ENCODE measurements at regions not wholly inside any gene's neighbourhood (a gene's known extent, or its start where the extent isn't known, plus 50 kb on each side); places are given as distances from the start of the nearest gene placed in this dataset.

- Histone ChIP-seq H3K4me3 (ENCODE audit: low read length, poor library complexity, severe bottlenecking) (no peak overlapping the region), H3K9ac (ENCODE audit: low read depth, low read length, poor library complexity, severe bottlenecking) (no peak overlapping the region), H3K36me3 (ENCODE audit: insufficient read depth, low read length) (no peaks in the 10 kb centered on the region), H3K79me2 (ENCODE audit: insufficient read depth, low read length) (no peaks in the 10 kb centered on the region), H4K20me1 (ENCODE audit: insufficient read depth, low read length, poor library complexity, severe bottlenecking) (no peaks in the 10 kb centered on the region), H2AFZ (ENCODE audit: low read length) (no peak overlapping the region), H3K27me3 (ENCODE audit: insufficient read depth, low read length, poor library complexity, severe bottlenecking) (no peaks in the 10 kb centered on the region), H3K4me1 (ENCODE audit: insufficient read depth, low read length, poor library complexity, severe bottlenecking) (no peaks in the 10 kb centered on the region), H3K4me2 (ENCODE audit: low read depth, low read length, poor library complexity, severe bottlenecking) (no peak overlapping the region), H3K9me3 (ENCODE audit: insufficient read depth, low read depth, low read length) (no peaks in the 10 kb centered on the region), H3F3A (ENCODE audit: low read depth) (no peaks in the 10 kb centered on the region), H3K9me2 (replicated peaks; ENCODE audit: low read depth, low read length) (no peaks in the 10 kb centered on the region)
- TF ChIP-seq CTCF (conservative IDR thresholded peaks at IDR 0.05; ENCODE audit: low read length) (no peak), EZH2phosphoT487 (IDR thresholded peaks at IDR 0.05; ENCODE audit: borderline replicate concordance) (no peak)
Measured at GRCh38 chr5:66450237-66450636, 146.0 kb upstream of the MAST4 start.

GRCh38 chr5:66450988-66451387 lies 145.2 kb upstream of the MAST4 start:
- no peak overlapping the region for H3K9ac ChIP-seq (ENCODE audit: low read depth, low read length, poor library complexity, severe bottlenecking)
- H3K36me3 ChIP-seq (ENCODE audit: insufficient read depth, low read length) = no peaks in the 10 kb centered on the region
- no peaks in the 10 kb centered on the region for H3K27me3 ChIP-seq (ENCODE audit: insufficient read depth, low read length, poor library complexity, severe bottlenecking)
- TF ChIP-seq CTCF (conservative IDR thresholded peaks at IDR 0.05; ENCODE audit: low read length) = no peak
- no peak for TF ChIP-seq EZH2phosphoT487 (IDR thresholded peaks at IDR 0.05; ENCODE audit: borderline replicate concordance)
- no peaks in the 10 kb centered on the region for H3F3A ChIP-seq (ENCODE audit: low read depth)
- H3K4me2 ChIP-seq (ENCODE audit: low read depth, low read length, poor library complexity, severe bottlenecking) = no peak overlapping the region
- no peaks in the 10 kb centered on the region for H3K79me2 ChIP-seq (ENCODE audit: insufficient read depth, low read length)
- H3K9me2 ChIP-seq (replicated peaks; ENCODE audit: low read depth, low read length) = no peaks in the 10 kb centered on the region
- H2AFZ ChIP-seq (ENCODE audit: low read length) = no peak overlapping the region
- no peaks in the 10 kb centered on the region for H3K4me1 ChIP-seq (ENCODE audit: insufficient read depth, low read length, poor library complexity, severe bottlenecking)
- no peaks in the 10 kb centered on the region for H4K20me1 ChIP-seq (ENCODE audit: insufficient read depth, low read length, poor library complexity, severe bottlenecking)
- no peaks in the 10 kb centered on the region for H3K9me3 ChIP-seq (ENCODE audit: insufficient read depth, low read depth, low read length)
- no peak overlapping the region for H3K4me3 ChIP-seq (ENCODE audit: low read length, poor library complexity, severe bottlenecking)

GRCh38 chr5:66452109-66452508 lies 144.1 kb upstream of the MAST4 start:
- Histone ChIP-seq H3K9ac (ENCODE audit: low read depth, low read length, poor library complexity, severe bottlenecking) (no peak overlapping the region), H3K27me3 (ENCODE audit: insufficient read depth, low read length, poor library complexity, severe bottlenecking) (no peaks in the 10 kb centered on the region), H4K20me1 (ENCODE audit: insufficient read depth, low read length, poor library complexity, severe bottlenecking) (no peaks in the 10 kb centered on the region), H3K4me2 (ENCODE audit: low read depth, low read length, poor library complexity, severe bottlenecking) (no peak overlapping the region), H3K36me3 (ENCODE audit: insufficient read depth, low read length) (no peaks in the 10 kb centered on the region), H3K79me2 (ENCODE audit: insufficient read depth, low read length) (no peaks in the 10 kb centered on the region), H3K4me3 (ENCODE audit: low read length, poor library complexity, severe bottlenecking) (no peak overlapping the region), H3F3A (ENCODE audit: low read depth) (no peaks in the 10 kb centered on the region), H3K9me2 (replicated peaks; ENCODE audit: low read depth, low read length) (no peaks in the 10 kb centered on the region), H3K4me1 (ENCODE audit: insufficient read depth, low read length, poor library complexity, severe bottlenecking) (no peaks in the 10 kb centered on the region), H3K9me3 (ENCODE audit: insufficient read depth, low read depth, low read length) (no peaks in the 10 kb centered on the region), H2AFZ (ENCODE audit: low read length) (no peak overlapping the region)
- no peak for TF ChIP-seq CTCF (conservative IDR thresholded peaks at IDR 0.05; ENCODE audit: low read length)
